B cell (primary cell): ENCODE measurements at regions not wholly inside any gene's neighbourhood (a gene's known extent, or its start where the extent isn't known, plus 50 kb on each side); places are given as distances from the start of the nearest gene placed in this dataset.

Experiments
- ATAC-seq: fragments of 200-7000 bp; cut with Tn5 transposase; one replicate; pipeline ENCODE4 v1.10.0; 2021; ENCODE audit warnings: low read depth, mild to moderate bottlenecking, moderate number of reproducible peaks, moderate library complexity
- CTCF ChIA-PET: fragments of 350-600 bp; sonication (Branson Sonifier 250); formaldehyde crosslinking; loops from one replicate; lab custom pipeline; 2021; ENCODE audit warnings: antibody characterized with exemption, inconsistent platforms; lab: Charles Lee
- POLR2A ChIA-PET: fragments of 350-600 bp; sonication (Branson Sonifier 250); formaldehyde crosslinking; loops from one replicate; lab custom pipeline; 2021; ENCODE audit warnings: antibody characterized with exemption; lab: Charles Lee
- DNase-seq: peaks from one replicate; pipeline ENCODE4 v3.0.0; 2013
- H2AFZ ChIP-seq: 2 replicates; pipeline ENCODE4 v1.6.1; 2012; ENCODE audit warnings: mild to moderate bottlenecking, low read depth, low read length; ENCODE audit not compliant: insufficient read depth, poor library complexity, severe bottlenecking
- H3K27ac ChIP-seq, 2 donors: 1 replicate in 1 of 2; 2 replicates in 1 of 2; pipeline ENCODE4 v1.5.1; 2012 to 2013; ENCODE audit warnings: low read length in 2 of 2, mild to moderate bottlenecking in 2 of 2, moderate library complexity in 1 of 2
- H3K27me3 ChIP-seq, 4 experiments: fragments of 200-600 bp in 1 of 4; sonication (generic) in 1 of 4; replicated peaks in 1 of 4; 1 replicate in 2 of 4; 2 replicates in 2 of 4; pipeline versions ENCODE4 v1.6.1 to v1.7.0; 2013 to 2016; ENCODE audit warnings: low read length in 3 of 4, mild to moderate bottlenecking in 2 of 4, mixed read lengths in 1 of 4, moderate library complexity in 1 of 4; ENCODE audit not compliant: insufficient read depth in 4 of 4, control insufficient read depth in 3 of 4; ENCODE audit errors: control extremely low read depth in 1 of 4
- H3K36me3 ChIP-seq, 2 experiments: replicated peaks in 1 of 2; 1 replicate in 1 of 2; 2 replicates in 1 of 2; pipeline versions ENCODE4 v1.6.1 to v1.7.1; 2013; ENCODE audit warnings: low read length in 1 of 2; ENCODE audit not compliant: insufficient read depth in 2 of 2, control insufficient read depth in 1 of 2; ENCODE audit errors: control extremely low read depth in 1 of 2, extremely low read depth in 1 of 2
- H3K4me1 ChIP-seq, 2 donors: fragments of 200-600 bp in 1 of 2; sonication (generic) in 1 of 2; 1 replicate in 1 of 2; 2 replicates in 1 of 2; pipeline versions ENCODE4 v1.5.1 to v1.6.1; 2013 to 2017; ENCODE audit warnings: low read length in 2 of 2; ENCODE audit not compliant: control insufficient read depth in 2 of 2, insufficient read depth in 2 of 2
- H3K4me2 ChIP-seq: replicated peaks from 2 replicates; pipeline ENCODE3; 2012; ENCODE audit warnings: mild to moderate bottlenecking, low read depth, low read length; ENCODE audit not compliant: poor library complexity, severe bottlenecking
- H3K4me3 ChIP-seq, 5 experiments: fragments of 200-600 bp in 1 of 5; sonication (generic) in 1 of 5; 1 replicate in 3 of 5; 2 replicates in 2 of 5; pipeline versions ENCODE4 v1.5.1 to v1.7.0; 2011 to 2016; ENCODE audit warnings: low read length in 4 of 5, mild to moderate bottlenecking in 4 of 5, low read depth in 2 of 5, control low read depth in 1 of 5, moderate library complexity in 1 of 5; ENCODE audit not compliant: insufficient read depth in 1 of 5; ENCODE audit errors: control extremely low read depth in 1 of 5, extremely low read depth in 1 of 5
- H3K79me2 ChIP-seq: fragments of 200-600 bp; sonication (generic); one replicate; pipeline ENCODE4 v1.6.0; 2016; ENCODE audit warnings: low read length; ENCODE audit not compliant: control insufficient read depth, insufficient read depth
- H3K9ac ChIP-seq: fragments of 200-600 bp; sonication (generic); 2 replicates; pipeline ENCODE4 v1.6.1; 2017; ENCODE audit warnings: mild to moderate bottlenecking, low read length, moderate library complexity
- H3K9me3 ChIP-seq, 3 donors: one replicate each; pipeline versions ENCODE4 v1.6.1 to v1.7.1; 2013; ENCODE audit warnings: low read length in 2 of 3; ENCODE audit not compliant: control insufficient read depth in 2 of 3, insufficient read depth in 1 of 3; ENCODE audit errors: control extremely low read depth in 1 of 3
- H4K20me1 ChIP-seq: 2 replicates; pipeline ENCODE4 v1.6.0; 2012; ENCODE audit warnings: mild to moderate bottlenecking, low read length; ENCODE audit not compliant: insufficient read depth, control insufficient read depth, poor library complexity, severe bottlenecking
- H3K27ac Mint-ChIP-seq: one replicate; pipeline ENCODE4 v1.8.0; 2021; ENCODE audit warnings: mixed read lengths
- H3K27me3 Mint-ChIP-seq: one replicate; pipeline ENCODE4 v1.8.0; 2021; ENCODE audit warnings: mixed read lengths
- H3K4me1 Mint-ChIP-seq: one replicate; pipeline ENCODE4 v1.8.0; 2021; ENCODE audit warnings: mixed read lengths
- H3K4me3 Mint-ChIP-seq: one replicate; pipeline ENCODE4 v1.8.0; 2021; ENCODE audit warnings: mixed read lengths
- H3K9me3 Mint-ChIP-seq: one replicate; pipeline ENCODE4 v1.8.0; 2022; ENCODE audit warnings: mixed read lengths; ENCODE audit not compliant: insufficient read depth
- CTCF ChIP-seq: fragments of 200-600 bp; IDR thresholded peaks from one replicate; pipeline ENCODE4 v1.8.0; 2022; ENCODE audit warnings: antibody characterized with exemption, mild to moderate bottlenecking
- EZH2 ChIP-seq: IDR thresholded peaks from 2 replicates; pipeline ENCODE4 v1.6.1; 2012; ENCODE audit warnings: borderline replicate concordance, low read depth, mild to moderate bottlenecking, moderate library complexity, low read length; ENCODE audit not compliant: insufficient read depth, poor library complexity, severe bottlenecking
- WGBS: methylation state at CpG from one replicate; pipeline ENCODE4 v1.1.5; 2013; ENCODE audit warnings: missing lambda C conversion rate; ENCODE audit not compliant: insufficient coverage; 5-methylcytosine and 5-hydroxymethylcytosine counted together
- intact Hi-C: fragments of 100-400 bp; cut with micrococcal nuclease; formaldehyde crosslinking; loops from one replicate; pipeline ENCODE4 v1.10.0; 2022

DNA sequence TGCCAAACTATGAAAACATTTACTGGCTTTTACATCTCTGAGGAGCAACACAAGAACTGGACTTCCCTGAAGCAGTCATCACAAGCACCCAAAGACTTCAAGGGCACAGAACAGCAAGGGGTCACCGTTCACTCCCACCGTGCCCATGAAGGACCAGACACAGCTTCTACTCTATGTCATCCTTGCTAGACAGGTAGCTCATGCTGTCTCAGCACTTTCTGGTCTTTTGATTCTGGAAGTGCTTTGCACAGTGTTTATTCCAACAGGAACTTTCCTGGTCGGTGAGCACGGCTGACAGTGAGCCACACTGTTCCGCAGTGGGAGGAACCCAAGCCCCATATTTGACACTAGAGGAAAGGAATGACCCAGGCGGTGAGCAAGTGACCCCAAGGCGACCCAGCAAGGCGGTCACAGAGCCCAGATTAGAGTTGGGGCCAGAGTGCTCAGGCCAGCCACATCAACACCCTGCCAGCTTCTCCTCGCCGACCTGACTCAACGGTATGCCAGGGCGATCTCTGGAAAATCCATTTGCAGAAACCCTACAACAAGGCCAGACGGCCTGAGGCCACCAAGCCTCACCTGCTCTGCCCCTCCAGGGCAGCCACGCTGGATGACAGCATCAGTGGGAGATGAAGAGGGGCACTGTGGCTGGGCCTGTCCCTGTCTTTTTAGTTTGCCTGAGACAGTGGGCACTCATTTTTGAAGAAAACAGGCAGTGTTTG lies 318.6 kb downstream of the TCERG1L start:
- Mint-ChIP-seq H3K9me3 (peaks cover 5% of the 10 kb centered on the region), H3K27me3 (no peaks in the 10 kb centered on the region), H3K4me3 (no peak overlapping the region), H3K27ac (no peak overlapping the region), H3K4me1 (no peaks in the 10 kb centered on the region)
- Histone ChIP-seq H3K27me3 (no peaks in the 10 kb centered on the region), H3K4me2 (no peak overlapping the region), H3K79me2 (no peaks in the 10 kb centered on the region), H3K9me3 (peaks cover 0 to 11% (median 0%) of the 10 kb centered on the region in 3 donors), H3K4me3 (no peak overlapping the region), H3K27ac (no peak overlapping the region), H3K4me1 (no peaks in the 10 kb centered on the region), H4K20me1 (no peaks in the 10 kb centered on the region), H3K9ac (no peak overlapping the region), H3K36me3 (no peaks in the 10 kb centered on the region), H2AFZ (no peak overlapping the region)
- WGBS = 91% methylated on average over 14 of the region's 14 CpGs
- intact Hi-C loops = no loop called here
- TF ChIP-seq CTCF (no peak), EZH2 (no peak)
- no peak for DNase-seq
- ATAC-seq = no peak
- ChIA-PET CTCF (no interaction called here), POLR2A (no interaction called here)

GRCh38 chr10:130993612-130994011 lies 317.9 kb downstream of the TCERG1L start:
- no peaks in the 10 kb centered on the region for H3K27me3 ChIP-seq
- ChIA-PET CTCF (no interaction called here), POLR2A (no interaction called here)
- H3K4me2 ChIP-seq = no peak overlapping the region
- Mint-ChIP-seq H3K4me1 (no peaks in the 10 kb centered on the region), H3K9me3 (peaks cover 5% of the 10 kb centered on the region), H3K27ac (no peak overlapping the region), H3K27me3 (no peaks in the 10 kb centered on the region), H3K4me3 (no peak overlapping the region)
- 89% methylated on average over 5 of the region's 6 CpGs for WGBS
- H3K9me3 ChIP-seq = peaks cover 0 to 9% (median 0%) of the 10 kb centered on the region in 3 donors
- no peak for TF ChIP-seq CTCF
- no peak for TF ChIP-seq EZH2
- DNase-seq (no peak), ATAC-seq (no peak)
- H4K20me1 ChIP-seq = no peaks in the 10 kb centered on the region
- H3K27ac ChIP-seq = no peak overlapping the region
- no peak overlapping the region for H3K4me3 ChIP-seq
- no peaks in the 10 kb centered on the region for H3K36me3 ChIP-seq
- H3K79me2 ChIP-seq = no peaks in the 10 kb centered on the region
- no peaks in the 10 kb centered on the region for H3K4me1 ChIP-seq
- intact Hi-C loops = no loop called here
- H3K9ac ChIP-seq = no peak overlapping the region
- H2AFZ ChIP-seq = no peak overlapping the region
